NB4 (cell line): ENCODE measurements at regions not wholly inside any gene's neighbourhood (a gene's known extent, or its start where the extent isn't known, plus 50 kb on each side); places are given as distances from the start of the nearest gene placed in this dataset.

Experiments
- MYC ChIP-seq: IDR thresholded peaks from 2 replicates; pipeline ENCODE4 v1.6.1; 2011; ENCODE audit warnings: low read depth, low read length
- POLR2A ChIP-seq: IDR thresholded peaks from 2 replicates; pipeline ENCODE4 v1.6.1; 2011; ENCODE audit warnings: mild to moderate bottlenecking; ENCODE audit not compliant: insufficient read length; ENCODE audit errors: extremely low read depth
- TF ChIP-seq, protein P1 (sequence below): IDR thresholded peaks from one replicate; pipeline ENCODE4 v1.5.1; 2012; ENCODE audit warnings: low read depth, low read length
- TF ChIP-seq, protein P2 (sequence below): IDR thresholded peaks from 2 replicates; pipeline ENCODE4 v1.6.1; 2011; ENCODE audit warnings: low read depth, low read length

DNA sequence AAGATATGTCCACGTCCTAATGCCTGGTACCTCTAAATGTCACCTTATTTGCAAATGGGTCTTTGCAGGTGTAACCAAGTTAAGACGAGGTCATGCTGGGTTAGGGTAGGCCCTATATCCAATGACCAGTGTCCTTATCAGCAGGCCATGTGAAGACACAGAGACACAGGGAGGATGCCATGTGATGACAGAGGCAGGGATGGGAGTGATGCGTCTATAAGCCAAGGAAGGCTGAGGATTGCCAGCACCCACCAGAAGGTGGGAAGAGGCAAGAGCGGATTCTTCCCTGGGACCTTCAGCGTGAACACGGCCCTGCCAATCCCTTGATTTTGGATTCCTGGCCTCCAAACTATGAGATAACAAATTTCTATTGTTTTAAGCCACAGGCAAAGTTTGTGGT is 123.4 kb upstream of the CXCL14 start:
- TF ChIP-seq POLR2A (no peak), MYC (no peak)
- TF ChIP-seq, protein P1, sequence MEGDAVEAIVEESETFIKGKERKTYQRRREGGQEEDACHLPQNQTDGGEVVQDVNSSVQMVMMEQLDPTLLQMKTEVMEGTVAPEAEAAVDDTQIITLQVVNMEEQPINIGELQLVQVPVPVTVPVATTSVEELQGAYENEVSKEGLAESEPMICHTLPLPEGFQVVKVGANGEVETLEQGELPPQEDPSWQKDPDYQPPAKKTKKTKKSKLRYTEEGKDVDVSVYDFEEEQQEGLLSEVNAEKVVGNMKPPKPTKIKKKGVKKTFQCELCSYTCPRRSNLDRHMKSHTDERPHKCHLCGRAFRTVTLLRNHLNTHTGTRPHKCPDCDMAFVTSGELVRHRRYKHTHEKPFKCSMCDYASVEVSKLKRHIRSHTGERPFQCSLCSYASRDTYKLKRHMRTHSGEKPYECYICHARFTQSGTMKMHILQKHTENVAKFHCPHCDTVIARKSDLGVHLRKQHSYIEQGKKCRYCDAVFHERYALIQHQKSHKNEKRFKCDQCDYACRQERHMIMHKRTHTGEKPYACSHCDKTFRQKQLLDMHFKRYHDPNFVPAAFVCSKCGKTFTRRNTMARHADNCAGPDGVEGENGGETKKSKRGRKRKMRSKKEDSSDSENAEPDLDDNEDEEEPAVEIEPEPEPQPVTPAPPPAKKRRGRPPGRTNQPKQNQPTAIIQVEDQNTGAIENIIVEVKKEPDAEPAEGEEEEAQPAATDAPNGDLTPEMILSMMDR: no peak
- TF ChIP-seq, protein P2, sequence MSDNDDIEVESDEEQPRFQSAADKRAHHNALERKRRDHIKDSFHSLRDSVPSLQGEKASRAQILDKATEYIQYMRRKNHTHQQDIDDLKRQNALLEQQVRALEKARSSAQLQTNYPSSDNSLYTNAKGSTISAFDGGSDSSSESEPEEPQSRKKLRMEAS: no peak
